HG03175 (cell line): ENCODE measurements at regions not wholly inside any gene's neighbourhood (a gene's known extent, or its start where the extent isn't known, plus 50 kb on each side); places are given as distances from the start of the nearest gene placed in this dataset.
"Not testable (repeated sequence)": the region's sequence is repeated elsewhere in the genome, so short reads cannot be mapped to it uniquely, and the experiment has no call there.

Experiments
- ATAC-seq: cut with Tn5 transposase; IDR thresholded peaks from one replicate; pipeline ENCODE4 v1.9.1; 2021; ENCODE audit warnings: mild to moderate bottlenecking, moderate library complexity; ENCODE audit not compliant: unreplicated experiment

DNA sequence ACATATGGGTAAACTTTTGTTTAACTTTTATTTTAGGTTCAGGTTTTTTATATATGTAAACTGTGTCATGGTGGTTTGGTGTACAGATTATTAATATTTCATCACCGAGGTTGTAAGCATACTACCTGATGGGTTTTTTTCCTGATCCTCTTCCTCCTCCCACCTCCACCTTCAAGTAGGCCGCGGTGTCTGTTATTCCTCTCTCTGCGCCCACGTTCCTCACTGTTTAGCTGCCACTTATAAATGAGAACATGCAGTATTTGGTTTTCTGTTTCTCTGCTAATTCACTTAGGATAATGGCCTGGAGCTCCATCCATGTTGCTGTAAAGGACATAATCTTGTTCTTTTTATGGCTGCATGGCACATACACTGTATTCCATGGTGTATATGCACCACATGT lies 1000.0 kb upstream of the CELF2 start:
- ATAC-seq: no peak

DNA sequence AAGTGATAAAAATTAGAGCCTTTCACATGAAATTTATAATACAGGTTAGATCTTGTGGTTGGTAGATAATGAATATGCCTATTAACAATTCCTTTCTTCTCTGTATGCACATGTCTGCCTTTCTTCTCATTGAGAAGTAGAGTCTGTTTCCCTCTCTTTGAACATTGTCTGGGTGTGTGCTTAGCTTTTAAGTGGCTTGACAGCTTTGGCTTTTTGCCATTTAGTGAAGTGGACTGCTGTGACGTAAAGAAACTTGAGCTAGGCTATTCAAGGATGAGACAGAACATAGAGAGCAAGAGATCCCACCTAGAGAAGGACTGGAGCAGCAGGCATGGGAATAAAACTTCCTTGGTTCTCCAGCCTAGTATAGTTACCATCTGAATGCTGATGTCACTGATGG lies 996.7 kb upstream of the CELF2 start:
- ATAC-seq: no peak

DNA sequence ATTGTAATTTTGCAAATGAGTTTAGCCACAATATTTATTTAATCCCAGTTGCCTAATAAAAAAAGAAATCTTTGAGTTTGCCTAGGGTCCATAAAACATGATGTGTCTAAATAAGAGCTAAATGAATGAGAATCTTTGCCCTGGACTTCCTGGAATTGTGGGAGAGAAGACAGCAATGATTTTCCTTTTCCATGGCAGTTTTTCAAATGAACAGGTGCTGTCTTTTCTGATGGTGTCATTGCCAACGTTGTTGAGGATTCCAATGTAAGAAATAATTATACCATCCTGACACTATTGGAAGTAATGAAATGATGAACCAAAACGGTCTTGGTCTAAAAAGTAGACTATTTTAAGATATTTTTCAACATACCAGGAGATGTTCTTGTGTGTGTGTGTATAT lies 984.7 kb upstream of the CELF2 start:
- no peak for ATAC-seq

GRCh38 chr10:10038348-10038747 lies 979.3 kb upstream of the CELF2 start:
- ATAC-seq: no peak

DNA sequence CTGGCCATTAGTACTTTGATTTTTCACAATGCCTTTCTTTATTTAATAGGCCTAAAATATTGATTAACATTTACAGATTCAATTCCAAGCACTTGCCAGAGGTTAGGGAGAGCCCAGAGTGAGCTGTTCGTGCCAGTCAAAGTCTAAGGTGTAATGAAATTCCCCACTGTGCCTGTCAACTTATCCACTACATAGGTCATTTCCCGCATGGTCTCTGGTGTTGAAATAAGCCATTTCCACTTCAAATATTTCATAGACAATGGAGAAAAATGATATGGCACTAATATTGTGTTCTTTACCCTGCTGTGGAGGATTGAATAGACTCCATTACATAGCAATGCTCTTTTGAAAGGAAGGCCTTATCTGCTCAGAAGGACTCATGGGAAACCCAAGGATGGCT lies 978.1 kb upstream of the CELF2 start:
- no peak for ATAC-seq

DNA sequence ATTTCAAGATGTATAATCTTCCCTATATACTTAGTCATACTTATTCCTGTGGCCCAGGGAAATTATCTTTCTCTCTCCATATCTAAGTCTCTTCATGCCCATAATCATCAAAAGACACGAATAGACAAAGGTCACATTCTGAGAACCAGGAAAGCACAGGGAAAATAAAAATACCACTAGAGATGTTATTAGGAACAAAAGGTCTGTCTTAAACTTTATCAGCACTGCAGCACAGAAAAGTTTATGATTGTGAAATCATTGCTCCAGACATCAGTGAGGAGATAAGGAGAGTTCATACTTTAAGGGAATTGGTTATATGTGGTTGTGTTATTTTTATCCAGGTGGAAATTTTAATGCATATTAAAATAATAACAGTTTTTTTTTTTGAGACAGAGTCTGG lies 974.6 kb upstream of the CELF2 start:
- ATAC-seq: no peak

- ATAC-seq: no peak
These were observed 972.5 kb upstream of the CELF2 start for GRCh38 chr10:10044922-10045764.

- ATAC-seq: no peak
These were observed 972.0 kb upstream of the CELF2 start for GRCh38 chr10:10045765-10046028.

DNA sequence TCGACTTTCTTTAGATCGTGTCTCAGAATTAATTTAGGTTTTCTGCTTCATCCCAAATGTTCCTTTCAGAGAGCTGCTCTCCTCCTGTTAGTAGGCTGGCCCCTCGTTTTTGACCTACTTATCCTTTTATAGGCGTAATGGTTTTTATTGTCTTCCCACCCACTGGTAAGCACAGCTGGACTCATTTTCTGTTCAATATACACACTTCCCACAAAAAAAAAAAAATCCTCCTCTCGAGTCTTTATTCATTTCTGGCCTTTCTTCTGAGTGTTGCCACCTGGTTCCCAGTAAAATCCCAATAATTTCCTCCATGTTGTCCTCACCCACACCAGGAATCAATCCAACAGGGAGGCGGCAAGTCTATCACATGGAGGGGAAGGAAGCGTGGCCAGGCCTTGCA lies 970.2 kb upstream of the CELF2 start:
- ATAC-seq: no peak

- no peak for ATAC-seq
These were observed 964.6 kb upstream of the CELF2 start for GRCh38 chr10:10053051-10053450.

GRCh38 chr10:10054466-10054865 lies 963.2 kb upstream of the CELF2 start:
- no peak for ATAC-seq

DNA sequence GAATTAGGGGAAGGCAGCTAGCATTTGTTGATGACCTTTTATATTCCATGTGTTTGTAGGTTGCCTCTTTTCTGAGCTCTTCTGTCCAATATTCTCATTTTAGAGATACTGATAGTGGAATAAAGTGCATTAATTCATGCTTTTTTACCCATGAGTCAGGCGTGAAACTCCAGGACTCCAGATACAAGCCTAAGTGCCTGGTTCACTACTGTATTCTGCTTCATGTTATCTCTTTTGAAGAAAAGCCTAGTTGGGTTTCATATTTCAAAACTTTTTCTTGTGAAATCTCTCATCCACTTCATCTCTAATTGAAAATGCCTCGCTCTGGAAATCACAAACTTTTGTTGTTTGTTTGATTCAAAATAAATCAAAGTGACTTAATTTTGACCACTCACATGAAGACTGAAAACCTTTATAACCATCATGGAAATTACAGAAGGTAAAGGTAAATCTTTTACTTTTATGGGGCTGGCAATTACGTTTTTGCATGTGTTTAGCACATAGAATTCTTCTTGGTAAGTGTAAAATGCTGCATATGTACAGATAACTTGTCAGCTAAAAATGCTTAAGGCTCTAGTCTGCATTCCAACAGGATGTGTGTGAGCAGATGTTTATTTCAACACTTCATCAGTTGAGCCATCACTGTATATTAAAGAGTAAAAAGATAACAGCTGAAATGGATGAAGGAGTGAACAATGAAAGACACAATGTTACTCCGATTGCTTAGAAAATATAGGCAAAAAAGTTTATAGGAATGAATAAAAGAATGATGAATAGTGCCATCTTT lies 961.8 kb upstream of the CELF2 start:
- no peak for ATAC-seq

DNA sequence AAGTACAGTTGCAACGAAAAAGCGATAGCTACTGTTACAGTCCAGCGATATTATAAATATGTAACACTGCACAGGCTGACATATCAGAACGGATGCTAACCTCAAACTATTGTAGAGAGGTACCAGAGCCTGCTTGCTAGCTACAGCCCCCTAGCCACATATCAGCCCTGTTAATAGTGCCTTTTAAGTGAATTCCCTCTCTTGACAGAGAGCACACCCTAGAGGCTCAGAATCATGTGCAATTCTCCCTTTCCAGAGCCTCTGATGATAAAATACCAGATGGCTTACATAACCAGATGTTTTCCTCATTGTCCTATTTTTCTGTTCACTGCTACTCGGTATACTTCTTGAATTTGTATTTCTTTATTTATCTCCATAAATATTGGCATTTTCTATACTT lies 960.7 kb upstream of the CELF2 start:
- ATAC-seq: no peak

DNA sequence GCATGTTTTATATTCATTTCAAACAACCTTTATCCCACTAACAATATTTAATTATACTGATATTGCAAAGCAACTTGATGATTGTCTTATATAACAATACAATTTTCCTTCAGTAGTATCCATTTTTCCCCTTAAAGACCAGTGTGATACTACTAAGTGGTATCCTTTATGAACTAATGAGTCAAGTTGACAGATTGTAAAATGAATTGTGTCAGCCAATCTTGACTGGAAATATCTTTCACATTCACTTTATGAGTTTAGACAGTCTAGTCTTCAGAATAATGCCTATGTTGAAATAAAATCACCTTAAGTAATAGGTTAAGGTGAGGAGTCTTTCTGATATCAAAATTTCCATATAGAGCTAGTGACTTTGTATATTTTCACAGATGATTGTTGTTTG lies 950.0 kb upstream of the CELF2 start:
- no peak for ATAC-seq

GRCh38 chr10:10074847-10075246 lies 942.8 kb upstream of the CELF2 start:
- not testable (repeated sequence) for ATAC-seq

- no peak for ATAC-seq
These were observed 939.2 kb upstream of the CELF2 start for GRCh38 chr10:10078446-10078845.

DNA sequence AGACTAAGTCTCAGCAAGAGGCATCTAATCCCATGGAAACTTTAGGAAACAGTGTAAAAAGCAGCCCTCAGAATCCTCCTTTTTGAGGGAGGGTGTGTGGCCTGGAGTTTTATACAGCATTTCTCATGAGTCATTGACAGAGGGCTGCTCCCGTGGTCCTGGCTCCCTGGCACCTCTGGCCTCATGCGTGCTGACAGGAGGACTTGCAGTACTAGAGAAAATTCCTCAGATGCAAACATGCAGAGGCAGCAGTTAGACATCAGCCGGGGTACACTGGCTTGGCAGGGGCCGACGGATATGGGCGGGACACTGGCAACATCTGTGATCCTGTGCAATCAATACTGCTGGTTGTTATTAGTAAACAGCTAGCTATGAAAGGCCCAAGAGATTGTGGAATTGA lies 925.1 kb upstream of the CELF2 start:
- ATAC-seq: no peak

DNA sequence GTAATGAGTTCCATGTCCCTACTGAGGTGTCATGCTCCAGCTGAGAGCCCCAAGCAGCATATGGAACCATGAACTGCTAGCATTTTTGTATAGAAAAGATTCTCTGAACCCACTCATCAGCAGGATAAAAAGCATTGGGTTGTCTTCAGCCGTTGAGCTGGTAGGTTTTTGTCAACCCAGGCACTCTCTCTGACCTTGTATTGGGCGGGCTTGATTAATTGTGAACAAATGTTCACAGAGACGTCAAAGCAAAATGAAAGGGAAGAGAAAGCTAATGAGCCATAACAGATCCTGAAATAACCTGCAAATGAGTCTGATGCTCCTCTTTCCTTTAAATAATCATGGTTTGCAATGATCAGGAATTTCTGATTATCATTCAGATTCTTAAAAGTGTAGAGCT lies 924.7 kb upstream of the CELF2 start:
- no peak for ATAC-seq

DNA sequence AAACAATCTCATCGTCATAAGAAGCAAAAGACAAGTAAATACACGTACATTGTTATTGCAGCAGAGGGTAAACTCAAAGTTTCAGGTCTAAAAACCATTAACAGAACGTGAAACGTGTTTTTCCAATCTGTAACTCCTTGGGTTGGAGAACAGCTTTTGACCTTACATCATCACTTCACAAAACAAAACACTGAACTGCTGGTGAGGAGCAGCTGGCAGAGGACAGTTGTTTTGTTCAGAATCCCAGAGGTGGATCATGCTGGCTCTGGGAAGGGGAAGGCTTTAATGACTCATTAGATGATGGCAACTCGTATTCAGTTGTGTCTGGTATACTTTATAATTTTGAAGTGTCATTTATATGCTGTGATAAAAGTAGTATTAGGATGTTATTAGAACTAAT lies 923.0 kb upstream of the CELF2 start:
- no peak for ATAC-seq

GRCh38 chr10:10096296-10096695 lies 921.4 kb upstream of the CELF2 start:
- ATAC-seq: no peak

GRCh38 chr10:10096898-10097297 lies 920.8 kb upstream of the CELF2 start:
- no peak for ATAC-seq

- no peak for ATAC-seq
These were observed 916.6 kb upstream of the CELF2 start for GRCh38 chr10:10101106-10101505.
